NCI-H1092 treated with DMSO at 0.1 percent for 48 hours (cell line): ENCODE measurements at regions not wholly inside any gene's neighbourhood (a gene's known extent, or its start where the extent isn't known, plus 50 kb on each side); places are given as distances from the start of the nearest gene placed in this dataset.
A peak's percentile ranks its signal among the peaks of the same experiment; 100 is the strongest.

Experiments used
- DNase-seq: peaks from one replicate; lab custom pipeline; 2025; lab: John Stamatoyannopoulos, UW

- no peak for DNase-seq
Measured at GRCh38 chr5:74059706-74060105, 433.7 kb downstream of the ARHGEF28 start.

GRCh38 chr5:74056789-74057164 lies 430.8 kb downstream of the ARHGEF28 start:
- no peak for DNase-seq

DNA sequence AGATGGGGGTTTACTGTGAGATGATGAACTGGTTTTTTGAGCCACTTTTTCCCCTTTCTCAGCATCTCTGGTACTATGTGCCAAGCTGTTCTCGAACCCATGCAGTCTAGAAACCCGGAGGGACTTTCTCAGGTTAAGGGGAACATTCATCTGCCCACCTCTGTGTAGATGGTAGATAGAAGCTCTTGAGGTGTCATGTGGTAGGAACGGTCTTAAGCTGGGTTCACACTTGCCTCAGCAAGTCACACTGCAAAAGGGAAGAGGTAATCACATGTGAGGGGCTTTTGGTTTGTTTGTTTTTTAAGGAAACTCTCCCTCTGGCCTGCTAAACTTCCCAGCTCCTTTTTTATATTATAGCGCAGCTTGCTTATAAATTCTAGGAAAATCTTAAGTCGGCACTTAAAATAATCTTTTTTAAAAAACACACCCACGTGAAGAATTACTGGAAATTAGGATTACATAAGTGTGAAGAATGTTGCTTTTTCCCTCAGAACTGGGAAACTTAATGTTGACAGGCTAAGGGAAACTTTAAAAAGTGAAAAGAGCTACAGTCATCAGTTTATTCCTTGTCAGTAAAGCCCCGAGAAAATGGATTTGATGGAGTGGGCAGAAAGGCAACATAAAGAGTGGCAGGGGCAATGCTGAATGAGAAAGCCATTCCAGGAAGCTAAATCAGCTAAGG lies 430.3 kb downstream of the ARHGEF28 start:
- DNase-seq: no peak

GRCh38 chr5:74055486-74056106 lies 429.6 kb downstream of the ARHGEF28 start:
- peak; percentile 57 for DNase-seq

DNA sequence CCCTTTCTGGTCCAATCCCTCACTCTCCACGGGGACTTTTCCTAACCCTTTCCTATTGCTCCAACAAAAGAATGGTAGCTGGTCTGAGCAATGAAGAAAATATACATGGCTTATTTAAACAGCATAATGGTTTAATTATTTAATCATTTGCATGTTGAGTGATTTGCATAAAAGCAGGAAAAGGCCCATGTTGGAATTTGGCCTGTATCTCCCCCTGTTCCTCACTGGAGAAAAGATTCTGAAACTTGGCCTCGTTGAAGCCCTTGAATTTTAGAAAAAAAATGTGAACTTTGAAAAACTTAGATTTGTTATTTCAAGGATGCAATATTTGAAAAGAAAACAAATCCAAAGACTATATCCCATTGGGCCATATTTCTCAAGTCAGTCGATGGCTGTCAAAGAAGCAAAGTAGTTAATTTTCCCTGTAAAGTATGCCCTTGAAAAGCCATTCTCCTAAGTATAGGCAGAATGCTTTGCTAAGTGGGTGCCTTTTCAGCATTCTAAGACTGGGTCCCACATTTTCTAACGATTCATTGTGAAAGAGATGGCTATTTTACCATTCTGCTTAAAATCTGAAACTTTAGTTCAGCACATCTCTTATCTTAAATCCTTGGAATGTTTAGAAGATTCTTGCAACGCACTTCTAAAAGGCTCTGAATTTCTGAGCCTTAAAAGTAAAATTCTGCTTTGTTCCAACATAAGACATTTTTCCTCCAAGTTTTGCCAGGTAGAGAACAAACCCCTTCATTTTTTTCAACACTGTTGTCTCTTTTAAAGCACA lies 428.8 kb downstream of the ARHGEF28 start:
- DNase-seq: no peak

DNA sequence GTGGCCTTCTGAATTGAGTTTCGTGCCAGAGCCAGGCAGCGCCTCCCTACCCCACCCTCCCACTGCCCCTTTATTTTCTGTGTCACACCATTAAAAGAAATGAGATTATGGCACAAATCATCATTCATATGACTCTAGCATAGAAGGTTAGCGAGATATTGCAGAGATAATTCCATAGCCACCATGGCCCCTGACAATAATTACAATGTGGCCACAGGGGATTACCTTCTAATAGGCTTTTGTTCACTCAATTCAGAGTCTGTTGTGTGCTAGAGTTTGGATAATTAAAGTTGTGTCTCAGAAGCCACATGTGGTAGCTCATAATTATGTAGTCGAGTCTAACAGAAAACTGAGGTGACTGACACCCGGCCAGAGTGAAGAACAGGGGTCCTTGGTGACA lies 428.1 kb downstream of the ARHGEF28 start:
- DNase-seq: peak; percentile 16

DNA sequence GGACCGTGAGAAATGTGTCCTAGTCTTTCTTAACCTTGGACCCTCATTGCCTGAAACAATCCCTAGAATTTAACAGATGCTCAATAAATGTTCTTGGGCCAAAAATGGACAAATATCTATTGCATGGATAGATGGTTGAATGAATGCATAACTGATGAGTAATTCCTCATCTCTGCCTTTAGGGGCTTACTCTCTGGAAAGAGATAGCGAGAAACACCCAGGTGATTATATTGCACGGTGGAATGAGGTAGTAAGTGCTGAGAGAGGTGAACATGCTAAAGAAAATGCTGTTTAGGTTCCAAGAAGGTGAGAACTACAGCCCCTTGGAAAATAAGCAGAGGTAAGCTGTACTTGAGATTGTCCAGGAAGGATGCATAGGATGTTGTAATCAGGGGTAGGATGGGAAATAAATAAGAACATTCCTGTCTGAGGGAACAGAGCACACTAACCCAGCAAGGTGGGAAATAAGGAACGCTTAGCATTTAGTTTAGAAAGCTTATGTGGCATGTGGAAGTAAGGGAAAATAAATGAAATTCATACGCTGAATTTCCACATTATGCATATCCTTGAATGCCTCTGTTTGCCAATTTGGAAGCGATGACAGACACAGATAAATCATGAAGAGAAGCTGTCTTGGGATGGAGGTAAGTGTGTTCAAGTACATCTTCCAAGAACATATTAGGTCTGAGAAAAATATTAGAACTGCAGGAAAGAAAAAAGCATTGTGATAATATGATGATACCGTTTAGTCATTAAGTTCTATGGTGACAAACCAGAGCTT lies 426.6 kb downstream of the ARHGEF28 start:
- DNase-seq: no peak

- no peak for DNase-seq
Measured at GRCh38 chr5:74051076-74051475, 425.1 kb downstream of the ARHGEF28 start.

GRCh38 chr5:74044936-74045335 lies 418.9 kb downstream of the ARHGEF28 start:
- DNase-seq: no peak

GRCh38 chr5:74042959-74043358 lies 417.0 kb downstream of the ARHGEF28 start:
- no peak for DNase-seq

GRCh38 chr5:74042559-74042958 lies 416.6 kb downstream of the ARHGEF28 start:
- no peak for DNase-seq

DNA sequence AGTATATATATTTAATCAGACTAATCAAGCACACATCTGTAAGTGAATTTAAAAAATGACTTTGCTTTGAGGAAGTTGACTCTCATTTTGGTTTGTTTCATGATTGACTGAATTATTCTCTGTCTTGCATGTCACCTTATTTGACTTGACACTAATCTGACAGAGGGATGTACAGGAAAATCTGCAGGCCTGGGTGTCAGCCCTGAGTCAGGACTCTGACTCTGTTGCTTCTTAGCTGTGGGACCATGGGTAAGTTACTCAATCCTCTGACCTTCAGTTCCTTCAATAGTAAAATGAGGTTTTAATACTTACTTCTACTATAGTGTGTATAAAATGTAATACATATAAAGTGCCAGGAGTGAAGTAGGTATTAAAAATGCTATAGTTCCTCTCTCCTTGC lies 415.9 kb downstream of the ARHGEF28 start:
- DNase-seq: no peak

DNA sequence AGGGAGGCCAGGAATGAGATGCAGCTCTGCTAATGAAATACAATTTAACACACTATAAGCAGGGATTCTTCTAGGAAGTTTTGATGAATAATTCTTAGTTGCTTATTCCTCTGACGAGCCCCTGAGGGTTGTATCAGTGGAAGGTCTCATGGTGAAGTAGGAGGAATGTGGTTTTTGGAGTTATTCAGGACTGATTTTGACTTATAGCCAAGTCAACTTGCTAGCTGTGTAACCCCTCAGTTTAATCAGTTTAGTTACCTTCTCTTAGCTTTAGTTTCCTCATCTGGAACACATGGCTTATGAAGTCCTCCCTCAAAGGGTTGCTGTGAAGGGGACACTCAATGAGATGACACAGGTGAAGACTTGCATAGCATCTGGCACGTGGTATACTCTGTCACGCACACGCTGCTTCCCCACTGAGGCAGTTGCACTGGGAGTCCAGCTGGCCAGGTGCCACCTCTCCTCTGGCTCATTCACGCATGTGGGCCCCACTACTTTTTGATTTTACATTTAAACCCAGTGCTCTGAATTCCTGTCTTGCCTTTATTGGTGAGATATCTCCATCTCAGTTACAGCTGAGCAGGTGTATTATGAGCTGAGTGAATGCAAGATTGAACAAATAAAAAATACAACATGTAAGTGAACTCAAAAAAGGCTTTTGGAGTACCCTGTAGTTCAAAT lies 415.0 kb downstream of the ARHGEF28 start:
- peak; percentile 65 for DNase-seq

DNA sequence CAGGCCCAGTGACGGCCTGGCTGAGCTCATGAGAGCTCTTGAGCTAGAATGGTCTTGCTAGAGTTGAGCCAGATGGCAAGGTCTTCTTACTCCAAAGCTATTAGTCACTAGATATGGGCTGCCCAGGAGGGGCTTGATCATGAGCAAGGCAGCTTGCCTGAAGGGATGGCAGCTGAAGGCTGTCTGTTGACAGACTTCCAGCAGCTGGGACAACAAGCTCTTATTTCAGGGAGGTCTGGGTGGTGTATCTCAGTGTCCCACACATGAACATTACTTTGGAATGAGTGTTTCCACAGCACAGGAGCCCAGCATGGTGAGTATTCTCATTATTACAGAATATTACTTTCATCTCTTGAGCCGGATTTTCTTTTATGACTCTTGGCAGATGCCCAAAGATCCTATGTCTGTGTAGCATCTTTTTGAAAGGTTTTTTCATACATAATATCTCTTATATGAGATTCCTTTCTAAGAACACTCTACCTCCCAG lies 414.1 kb downstream of the ARHGEF28 start:
- peak; percentile 54 for DNase-seq

DNA sequence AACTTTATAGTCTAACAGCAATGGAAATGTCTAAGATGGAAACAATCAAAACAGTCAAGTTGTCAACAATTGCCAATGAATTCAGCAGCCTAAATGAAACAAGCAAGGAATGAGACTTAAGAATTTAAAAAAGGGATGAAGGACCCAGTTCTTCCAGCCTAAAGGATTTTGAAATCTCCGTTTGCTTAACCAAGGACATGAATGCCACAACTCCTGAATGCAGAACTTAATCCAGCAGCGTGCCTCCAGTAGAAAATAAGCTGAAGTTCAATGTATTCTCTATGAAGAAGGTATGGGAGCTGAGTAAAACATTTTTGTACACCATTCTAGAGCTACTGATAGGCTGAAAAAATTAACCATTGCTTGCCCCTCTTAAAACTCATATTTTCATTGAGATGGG lies 411.3 kb downstream of the ARHGEF28 start:
- no peak for DNase-seq

GRCh38 chr5:74035521-74035937 lies 409.5 kb downstream of the ARHGEF28 start:
- DNase-seq: peak; percentile 41

- no peak for DNase-seq
Measured at GRCh38 chr5:74034733-74035132, 408.7 kb downstream of the ARHGEF28 start.

DNA sequence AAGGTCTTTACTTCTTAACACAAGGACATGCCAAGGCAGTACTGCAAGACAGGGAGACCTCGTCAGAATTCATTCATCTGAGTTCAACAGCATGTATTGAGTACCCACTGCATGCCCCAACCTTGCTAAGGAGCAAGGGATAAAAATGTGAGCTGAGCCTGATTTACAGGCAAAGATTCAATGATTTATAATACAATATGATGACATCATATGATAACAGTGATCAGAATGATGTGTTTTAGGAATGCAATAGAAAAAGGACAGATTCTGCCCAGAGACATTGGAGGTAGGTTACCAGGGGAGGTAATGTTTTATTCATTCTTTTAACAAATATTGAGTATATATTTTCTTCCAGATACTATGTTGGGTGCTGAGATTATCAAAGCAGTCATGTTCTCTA lies 406.6 kb downstream of the ARHGEF28 start:
- DNase-seq: no peak

GRCh38 chr5:74031536-74031935 lies 405.5 kb downstream of the ARHGEF28 start:
- DNase-seq: no peak

GRCh38 chr5:74030821-74031220 lies 404.8 kb downstream of the ARHGEF28 start:
- DNase-seq: no peak

DNA sequence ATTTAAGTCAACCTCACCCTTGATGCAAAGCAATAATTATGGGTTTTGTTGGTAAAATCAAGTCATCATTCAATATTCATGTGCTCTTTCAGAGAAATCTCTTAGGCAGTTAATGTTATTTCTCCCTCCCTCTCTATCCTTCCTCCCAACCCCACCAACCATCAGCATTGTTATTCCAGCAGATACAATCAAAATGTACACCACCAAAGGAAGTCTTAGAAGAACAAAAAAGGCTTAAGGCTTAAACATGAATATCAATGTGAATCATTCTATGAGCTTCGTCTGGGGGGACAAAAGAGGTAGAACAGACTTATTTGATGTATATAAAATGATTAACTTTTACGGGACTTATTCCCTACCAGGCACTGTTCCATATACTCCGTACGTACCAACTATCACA lies 404.4 kb downstream of the ARHGEF28 start:
- DNase-seq: no peak

- DNase-seq: no peak
Measured at GRCh38 chr5:74028976-74029375, 403.0 kb downstream of the ARHGEF28 start.
